ENCODE measurements at regions not wholly inside any gene's neighbourhood (a gene's known extent, or its start where the extent isn't known, plus 50 kb on each side); places are given as distances from the start of the nearest gene placed in this dataset.

GRCh38 chr16:6841392-6841791 lies 491.3 kb upstream of the RBFOX1 start:
- no peak overlapping the region for H3K4me3 ChIP-seq (ENCODE audit: low read depth, low read length, poor library complexity, severe bottlenecking)
- no peaks in the 10 kb centered on the region for H3K4me1 ChIP-seq (ENCODE audit: insufficient read depth, low read length, poor library complexity, severe bottlenecking)
- H2AFZ ChIP-seq (ENCODE audit: low read length) = no peak overlapping the region
- TF ChIP-seq, protein P1, sequence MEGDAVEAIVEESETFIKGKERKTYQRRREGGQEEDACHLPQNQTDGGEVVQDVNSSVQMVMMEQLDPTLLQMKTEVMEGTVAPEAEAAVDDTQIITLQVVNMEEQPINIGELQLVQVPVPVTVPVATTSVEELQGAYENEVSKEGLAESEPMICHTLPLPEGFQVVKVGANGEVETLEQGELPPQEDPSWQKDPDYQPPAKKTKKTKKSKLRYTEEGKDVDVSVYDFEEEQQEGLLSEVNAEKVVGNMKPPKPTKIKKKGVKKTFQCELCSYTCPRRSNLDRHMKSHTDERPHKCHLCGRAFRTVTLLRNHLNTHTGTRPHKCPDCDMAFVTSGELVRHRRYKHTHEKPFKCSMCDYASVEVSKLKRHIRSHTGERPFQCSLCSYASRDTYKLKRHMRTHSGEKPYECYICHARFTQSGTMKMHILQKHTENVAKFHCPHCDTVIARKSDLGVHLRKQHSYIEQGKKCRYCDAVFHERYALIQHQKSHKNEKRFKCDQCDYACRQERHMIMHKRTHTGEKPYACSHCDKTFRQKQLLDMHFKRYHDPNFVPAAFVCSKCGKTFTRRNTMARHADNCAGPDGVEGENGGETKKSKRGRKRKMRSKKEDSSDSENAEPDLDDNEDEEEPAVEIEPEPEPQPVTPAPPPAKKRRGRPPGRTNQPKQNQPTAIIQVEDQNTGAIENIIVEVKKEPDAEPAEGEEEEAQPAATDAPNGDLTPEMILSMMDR (conservative IDR thresholded peaks at IDR 0.05; ENCODE audit: low read length) = no peak
- TF ChIP-seq EZH2phosphoT487 (IDR thresholded peaks at IDR 0.05; ENCODE audit: borderline replicate concordance, low read depth, low read length) = no peak
- H4K20me1 ChIP-seq (ENCODE audit: insufficient read depth, low read length) = no peaks in the 10 kb centered on the region
- no peaks in the 10 kb centered on the region for H3K79me2 ChIP-seq (ENCODE audit: insufficient read depth, low read depth, low read length)
- intact Hi-C loops (cut with micrococcal nuclease; ENCODE audit: unreplicated experiment) = no loop called here
- CTCF ChIA-PET (ENCODE audit: unreplicated experiment) = no interaction called here
- BruUV-seq (replicated peaks) = no TSS peak
- no peak overlapping the region for H3K4me2 ChIP-seq (ENCODE audit: low read length)
- H3K9me3 ChIP-seq (ENCODE audit: low read length) = no peaks in the 10 kb centered on the region
- no peaks in the 10 kb centered on the region for H3K36me3 ChIP-seq (ENCODE audit: insufficient read depth, low read length)
- no peaks in the 10 kb centered on the region for H3K9me2 ChIP-seq (ENCODE audit: insufficient read depth, low read length)
- POLR2A ChIA-PET = no interaction called here
- H3K27ac ChIP-seq (ENCODE audit: low read depth, low read length, poor library complexity, severe bottlenecking) = no peak overlapping the region
- DNase-seq (ENCODE audit: low spot score) = no peak

GRCh38 chr16:6837722-6838121 lies 494.9 kb upstream of the RBFOX1 start:
- POLR2A ChIA-PET = no interaction called here
- H3K36me3 ChIP-seq (ENCODE audit: insufficient read depth, low read length) = no peaks in the 10 kb centered on the region
- TF ChIP-seq, protein P1 (conservative IDR thresholded peaks at IDR 0.05; ENCODE audit: low read length) = no peak
- TF ChIP-seq EZH2phosphoT487 (IDR thresholded peaks at IDR 0.05; ENCODE audit: borderline replicate concordance, low read depth, low read length) = no peak
- CTCF ChIA-PET (ENCODE audit: unreplicated experiment) = no interaction called here
- no peak for DNase-seq (ENCODE audit: low spot score)
- H3K27ac ChIP-seq (ENCODE audit: low read depth, low read length, poor library complexity, severe bottlenecking) = no peak overlapping the region
- no peaks in the 10 kb centered on the region for H3K4me1 ChIP-seq (ENCODE audit: insufficient read depth, low read length, poor library complexity, severe bottlenecking)
- H3K4me2 ChIP-seq (ENCODE audit: low read length) = no peak overlapping the region
- H2AFZ ChIP-seq (ENCODE audit: low read length) = no peak overlapping the region
- intact Hi-C loops (cut with micrococcal nuclease; ENCODE audit: unreplicated experiment) = no loop called here
- no peaks in the 10 kb centered on the region for H3K9me2 ChIP-seq (ENCODE audit: insufficient read depth, low read length)
- H3K4me3 ChIP-seq (ENCODE audit: low read depth, low read length, poor library complexity, severe bottlenecking) = no peak overlapping the region
- H4K20me1 ChIP-seq (ENCODE audit: insufficient read depth, low read length) = no peaks in the 10 kb centered on the region
- BruUV-seq (replicated peaks) = no TSS peak
- H3K79me2 ChIP-seq (ENCODE audit: insufficient read depth, low read depth, low read length) = no peaks in the 10 kb centered on the region
- no peaks in the 10 kb centered on the region for H3K9me3 ChIP-seq (ENCODE audit: low read length)

- BruUV-seq (replicated peaks) = no TSS peak
- no peaks in the 10 kb centered on the region for H4K20me1 ChIP-seq (ENCODE audit: insufficient read depth, low read length)
- H3K9me2 ChIP-seq (ENCODE audit: insufficient read depth, low read length) = no peaks in the 10 kb centered on the region
- no peaks in the 10 kb centered on the region for H3K4me1 ChIP-seq (ENCODE audit: insufficient read depth, low read length, poor library complexity, severe bottlenecking)
- H3K36me3 ChIP-seq (ENCODE audit: insufficient read depth, low read length) = no peaks in the 10 kb centered on the region
- intact Hi-C loops (cut with micrococcal nuclease; ENCODE audit: unreplicated experiment) = no loop called here
- POLR2A ChIA-PET = no interaction called here
- no peaks in the 10 kb centered on the region for H3K9me3 ChIP-seq (ENCODE audit: low read length)
- H3K27ac ChIP-seq (ENCODE audit: low read depth, low read length, poor library complexity, severe bottlenecking) = no peak overlapping the region
- H2AFZ ChIP-seq (ENCODE audit: low read length) = no peak overlapping the region
- H3K79me2 ChIP-seq (ENCODE audit: insufficient read depth, low read depth, low read length) = no peaks in the 10 kb centered on the region
- H3K4me3 ChIP-seq (ENCODE audit: low read depth, low read length, poor library complexity, severe bottlenecking) = no peak overlapping the region
- no peak for DNase-seq (ENCODE audit: low spot score)
- CTCF ChIA-PET (ENCODE audit: unreplicated experiment) = interaction anchor here (0.8 kb wide), 1 partner anchor 54 kb away, joined by 3 read pairs; no protein-coding TSS in a partner anchor
- no peak overlapping the region for H3K4me2 ChIP-seq (ENCODE audit: low read length)
- TF ChIP-seq, protein P1 (conservative IDR thresholded peaks at IDR 0.05; ENCODE audit: low read length) = no peak
- no peak for TF ChIP-seq EZH2phosphoT487 (IDR thresholded peaks at IDR 0.05; ENCODE audit: borderline replicate concordance, low read depth, low read length)
These were observed 495.9 kb upstream of the RBFOX1 start for GRCh38 chr16:6836766-6837165.
